ENCODE measurements at regions not wholly inside any gene's neighbourhood (a gene's known extent, or its start where the extent isn't known, plus 50 kb on each side); places are given as distances from the start of the nearest gene placed in this dataset.
A peak's percentile ranks its signal among the peaks of the same experiment; 100 is the strongest.

- no peak for TF ChIP-seq CTCF (IDR thresholded peaks at IDR 0.05; ENCODE audit: low read depth, low read length)
- no peak for TF ChIP-seq MAX (IDR thresholded peaks at IDR 0.05; ENCODE audit: low read depth, low read length)
- TF ChIP-seq MYC (IDR thresholded peaks at IDR 0.05; ENCODE audit: low read depth, low read length) = no peak
- no peak for TF ChIP-seq POLR2A (IDR thresholded peaks at IDR 0.05; ENCODE audit: extremely low read depth, insufficient read length)
- no peak overlapping the region for H3K4me3 ChIP-seq (ENCODE audit: low read depth, low read length)
- DNase-seq (ENCODE audit: low read depth) = no peak
Measured at GRCh38 chr12:46956451-46957035, 122.9 kb upstream of the PCED1B start.

GRCh38 chr12:46958053-46958452 is 121.4 kb upstream of the PCED1B start:
- DNase-seq (ENCODE audit: low read depth) = no peak
- TF ChIP-seq CTCF (IDR thresholded peaks at IDR 0.05; ENCODE audit: low read depth, low read length) (no peak), POLR2A (IDR thresholded peaks at IDR 0.05; ENCODE audit: extremely low read depth, insufficient read length) (no peak), MAX (IDR thresholded peaks at IDR 0.05; ENCODE audit: low read depth, low read length) (no peak), MYC (IDR thresholded peaks at IDR 0.05; ENCODE audit: low read depth, low read length) (no peak)
- no peak overlapping the region for H3K4me3 ChIP-seq (ENCODE audit: low read depth, low read length)

- DNase-seq (ENCODE audit: low read depth) = no peak
- no peak overlapping the region for H3K4me3 ChIP-seq (ENCODE audit: low read depth, low read length)
- TF ChIP-seq MAX (IDR thresholded peaks at IDR 0.05; ENCODE audit: low read depth, low read length) (no peak), MYC (IDR thresholded peaks at IDR 0.05; ENCODE audit: low read depth, low read length) (no peak), POLR2A (IDR thresholded peaks at IDR 0.05; ENCODE audit: extremely low read depth, insufficient read length) (no peak), CTCF (IDR thresholded peaks at IDR 0.05; ENCODE audit: low read depth, low read length) (no peak)
Measured at GRCh38 chr12:46958599-46959290, 120.7 kb upstream of the PCED1B start.

- TF ChIP-seq MAX (IDR thresholded peaks at IDR 0.05; ENCODE audit: low read depth, low read length) (no peak), MYC (IDR thresholded peaks at IDR 0.05; ENCODE audit: low read depth, low read length) (no peak), CTCF (IDR thresholded peaks at IDR 0.05; ENCODE audit: low read depth, low read length) (no peak), POLR2A (IDR thresholded peaks at IDR 0.05; ENCODE audit: extremely low read depth, insufficient read length) (no peak)
- peak; percentile 17 for DNase-seq (ENCODE audit: low read depth)
Measured at GRCh38 chr12:46959502-46959901, 119.9 kb upstream of the PCED1B start.

GRCh38 chr12:46960681-46961080 is 118.7 kb upstream of the PCED1B start:
- no peak for DNase-seq (ENCODE audit: low read depth)
- H3K4me3 ChIP-seq (ENCODE audit: low read depth, low read length) = no peak overlapping the region
- TF ChIP-seq MYC (IDR thresholded peaks at IDR 0.05; ENCODE audit: low read depth, low read length) = no peak
- no peak for TF ChIP-seq CTCF (IDR thresholded peaks at IDR 0.05; ENCODE audit: low read depth, low read length)
- TF ChIP-seq POLR2A (IDR thresholded peaks at IDR 0.05; ENCODE audit: extremely low read depth, insufficient read length) = no peak
- TF ChIP-seq MAX (IDR thresholded peaks at IDR 0.05; ENCODE audit: low read depth, low read length) = no peak

More at GRCh38 chr12:46959502-46959901, 119.9 kb upstream of the PCED1B start:
- no peak overlapping the region for H3K4me3 ChIP-seq (ENCODE audit: low read depth, low read length)

All from NB4 (cell line).